Posterior cingulate gyrus (tissue), 11 donors: ENCODE measurements at regions not wholly inside any gene's neighbourhood (a gene's known extent, or its start where the extent isn't known, plus 50 kb on each side); places are given as distances from the start of the nearest gene placed in this dataset.

Experiments used
- DNase-seq, 10 donors: peaks; one replicate each; pipeline versions ENCODE4 v3.0.0 to v3.0.0-alpha.2; 2020 to 2021; ENCODE audit warnings: mixed read lengths in 3 of 10
- intact Hi-C: fragments of 100-400 bp; cut with DNase I; formaldehyde crosslinking; loops from one replicate; pipeline ENCODE4 v1.15.1; 2023

DNA sequence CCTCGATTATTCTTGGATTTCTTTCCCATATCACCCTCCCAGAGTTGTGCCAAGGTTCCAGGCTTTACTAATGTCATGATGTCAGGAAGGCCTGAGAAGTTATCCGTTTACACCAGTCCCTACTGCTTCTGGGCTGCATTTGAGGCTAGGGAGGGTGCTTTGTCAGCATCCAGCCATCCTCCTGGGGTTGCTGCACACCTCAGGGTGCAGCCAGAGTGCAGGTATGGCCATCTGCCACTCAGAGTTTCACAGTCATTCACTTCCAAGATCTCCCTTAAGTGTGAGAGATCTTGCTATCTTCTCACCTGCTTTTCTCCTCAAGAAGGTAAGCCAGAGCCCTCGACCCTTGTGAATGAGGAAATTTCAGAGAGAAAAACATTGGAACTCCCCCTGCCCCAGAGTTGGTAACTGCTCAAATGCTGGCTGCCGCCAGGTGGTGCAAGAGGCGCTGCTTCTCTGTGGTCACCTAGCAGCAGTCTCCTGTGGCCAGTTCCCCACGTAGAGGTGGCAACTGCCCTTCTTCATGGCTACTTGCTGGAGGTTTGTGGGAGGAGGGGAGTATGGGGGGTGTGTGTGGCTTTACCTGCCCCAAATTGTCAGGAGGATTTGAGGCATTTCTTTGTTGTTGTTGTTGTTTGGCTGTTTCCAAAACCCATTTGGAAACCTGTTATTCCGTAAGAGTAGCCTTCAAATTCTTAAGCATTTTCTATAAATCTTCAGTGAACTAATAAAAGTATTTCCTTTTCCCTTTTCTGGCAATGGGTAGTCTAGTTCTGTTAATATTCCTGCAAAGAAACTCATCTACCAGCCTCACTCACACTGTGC lies 259.6 kb upstream of the DMRT1 start:
- intact Hi-C loops: no loop called here
- DNase-seq: no peak

- no peak for DNase-seq
- intact Hi-C loops: no loop called here
Observed at GRCh38 chr9:582775-583174, 258.7 kb upstream of the DMRT1 start.

- DNase-seq: no peak
Observed at GRCh38 chr9:587527-587926, 254.0 kb upstream of the DMRT1 start.

DNA sequence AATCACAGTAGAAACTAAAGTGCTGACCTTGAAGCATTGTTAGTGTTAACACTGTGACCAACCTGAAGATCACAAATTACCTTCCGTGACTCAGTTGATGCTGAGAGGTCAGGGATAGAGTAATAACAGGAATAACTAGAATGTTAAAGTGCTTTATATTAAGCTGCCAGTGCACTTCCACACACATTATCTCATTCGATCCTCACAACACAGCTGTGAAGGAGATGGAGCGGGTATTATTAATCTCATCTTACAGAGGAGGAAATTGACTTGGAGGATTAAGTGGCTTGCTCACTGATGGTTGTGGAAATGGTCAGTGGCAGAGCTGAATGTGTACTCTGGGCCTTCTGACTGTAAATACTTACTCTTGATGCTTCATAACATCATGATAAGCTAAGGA lies 252.5 kb upstream of the DMRT1 start:
- intact Hi-C loops: no loop called here
- DNase-seq: no peak

More at GRCh38 chr9:587527-587926, 254.0 kb upstream of the DMRT1 start:
- intact Hi-C loops: no loop called here

DNA sequence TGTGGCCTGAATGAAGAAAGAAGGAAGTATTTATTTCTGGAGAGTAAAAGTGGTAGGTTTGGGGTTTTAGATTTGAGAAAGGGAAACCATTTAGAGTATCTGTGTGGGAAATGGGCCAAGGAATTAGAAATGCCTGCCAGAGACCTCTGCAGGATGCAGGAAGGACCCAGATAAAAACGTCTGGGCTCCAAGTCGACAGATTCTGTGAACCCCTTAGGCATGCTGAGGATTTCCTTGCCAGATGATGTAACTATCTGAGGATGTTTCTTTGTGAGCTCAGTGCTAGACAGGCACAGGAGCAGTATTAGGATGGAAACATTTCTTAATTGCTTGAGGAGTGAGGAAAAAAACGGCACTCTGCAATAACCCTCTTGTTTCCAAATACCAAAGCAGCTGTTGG lies 251.8 kb upstream of the DMRT1 start:
- DNase-seq: no peak
- intact Hi-C loops: no loop called here

GRCh38 chr9:591292-591691 lies 250.2 kb upstream of the DMRT1 start:
- no peak for DNase-seq
- intact Hi-C loops: no loop called here

- no peak for DNase-seq
- intact Hi-C loops: no loop called here
Observed at GRCh38 chr9:592225-592624, 249.3 kb upstream of the DMRT1 start.

DNA sequence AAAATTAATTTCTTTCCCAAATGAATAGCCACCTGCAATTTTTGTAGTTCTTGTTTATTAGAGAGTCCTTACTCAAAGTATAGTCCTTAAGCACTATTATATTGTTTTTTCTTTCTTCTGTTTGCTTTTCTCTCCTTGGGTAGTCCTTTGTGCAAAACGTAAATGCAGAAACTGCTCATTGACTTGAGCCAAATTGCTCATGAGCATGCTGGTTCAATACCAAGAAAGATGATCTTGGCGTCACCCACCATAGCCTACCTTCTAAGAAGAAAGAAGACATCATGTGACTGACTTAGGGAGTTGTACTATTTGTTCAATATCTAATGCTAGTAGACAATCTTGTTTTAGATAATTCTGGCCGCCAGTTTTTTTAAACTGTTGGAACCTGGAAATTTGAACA lies 248.8 kb upstream of the DMRT1 start:
- intact Hi-C loops: no loop called here

DNA sequence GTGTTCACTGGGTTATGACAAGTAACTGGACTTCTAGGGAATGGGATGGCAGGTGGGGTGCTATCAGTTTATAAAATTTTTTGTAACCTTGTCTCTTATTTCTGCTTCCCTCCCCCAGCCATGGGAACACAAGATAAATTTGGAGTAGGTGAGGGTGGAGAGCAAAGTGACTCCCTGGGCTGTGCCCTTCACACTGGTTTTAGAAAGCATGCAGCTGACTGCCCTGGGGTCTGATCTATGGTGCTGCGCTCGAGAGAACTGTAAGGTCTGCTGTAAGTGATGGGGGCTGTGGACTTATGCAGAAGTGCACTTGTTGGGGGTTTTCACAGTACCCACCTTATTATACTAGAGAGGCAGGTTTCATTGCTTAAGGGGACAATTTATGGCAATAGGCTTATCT lies 247.7 kb upstream of the DMRT1 start:
- no peak for DNase-seq
- intact Hi-C loops: no loop called here

More for the DNA sequence above, 248.8 kb upstream of the DMRT1 start:
- no peak for DNase-seq

GRCh38 chr9:596703-597102 lies 244.8 kb upstream of the DMRT1 start:
- no peak for DNase-seq
- intact Hi-C loops: no loop called here

GRCh38 chr9:600006-600405 lies 241.5 kb upstream of the DMRT1 start:
- intact Hi-C loops: no loop called here
- no peak for DNase-seq

- intact Hi-C loops: no loop called here
- no peak for DNase-seq
Observed at GRCh38 chr9:602716-603115, 238.8 kb upstream of the DMRT1 start.

DNA sequence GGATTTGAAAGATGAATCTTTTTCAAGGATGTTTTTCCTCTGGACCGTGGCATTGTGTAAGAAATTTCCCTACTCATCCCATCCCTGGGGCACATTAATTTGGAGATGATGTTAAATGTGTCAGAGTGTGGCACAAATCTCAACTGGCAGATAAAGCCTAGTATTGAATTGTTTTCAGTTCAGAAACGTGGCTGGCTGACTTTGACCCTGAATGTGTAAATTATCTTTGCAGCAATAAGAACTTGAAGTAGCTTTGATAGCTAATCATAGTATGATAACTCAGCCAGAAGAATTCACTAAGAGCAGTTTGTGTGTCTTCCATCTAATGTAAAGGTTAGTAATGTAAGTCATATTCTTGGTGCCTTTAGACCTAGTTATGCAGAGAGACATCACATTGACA lies 238.4 kb upstream of the DMRT1 start:
- no peak for DNase-seq
- intact Hi-C loops: no loop called here

GRCh38 chr9:607417-607816 lies 234.1 kb upstream of the DMRT1 start:
- intact Hi-C loops: loop anchor here (5.0 kb wide), 1 partner anchor 400 kb away; no protein-coding TSS in a partner anchor
- DNase-seq: no peak

DNA sequence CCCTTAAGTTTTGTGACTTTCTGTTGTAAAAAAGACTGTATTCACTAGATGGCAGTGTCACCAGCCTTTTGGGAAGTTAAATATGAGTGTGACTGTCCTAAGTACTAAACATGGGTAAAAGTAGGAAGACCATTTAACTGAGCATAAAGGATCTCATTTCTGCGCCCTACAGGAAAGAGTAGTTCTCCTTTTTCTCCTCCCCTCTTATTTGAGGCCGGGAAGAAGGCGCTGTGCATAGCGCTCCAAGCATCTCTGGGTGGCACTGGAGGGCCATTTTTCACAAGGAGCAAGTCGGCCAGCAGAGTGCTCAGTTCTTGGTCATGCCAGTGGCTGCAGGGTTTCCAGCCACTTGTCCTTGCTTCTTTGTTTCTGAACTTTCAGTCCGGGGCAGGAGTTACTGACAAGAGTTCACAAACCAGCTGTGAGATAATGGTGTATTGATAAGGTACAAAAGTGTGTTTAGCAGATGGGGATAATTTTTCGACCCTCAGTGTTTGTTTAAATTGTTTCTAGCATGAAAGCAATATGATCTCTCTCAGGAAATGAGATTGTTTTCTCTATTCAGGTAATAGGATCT lies 227.6 kb upstream of the DMRT1 start:
- DNase-seq: peak; percentile 54 to 96 (median 78)
- intact Hi-C loops: loop anchor here (1.0 to 10.0 kb wide), 5 partner anchors 71 to 229 kb away; no protein-coding TSS in a partner anchor

DNA sequence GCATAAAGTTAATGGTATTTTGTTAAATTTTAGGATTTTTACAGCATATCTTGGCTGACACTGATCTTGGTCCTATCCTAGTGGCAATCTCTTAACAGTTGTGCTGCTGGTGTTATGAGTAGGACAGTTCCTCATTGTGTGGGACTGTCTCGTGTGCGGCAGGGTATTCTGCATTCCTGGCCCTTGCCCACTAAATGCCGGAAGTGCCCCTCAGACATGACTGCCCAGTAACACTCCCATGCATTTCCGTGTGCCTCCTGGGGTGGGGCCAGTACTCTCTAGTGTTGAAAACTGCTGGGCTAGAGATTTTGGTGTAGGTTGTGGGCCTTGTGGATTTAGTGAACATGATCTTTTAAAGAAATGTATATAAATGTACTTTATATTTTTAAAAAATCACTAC lies 227.1 kb upstream of the DMRT1 start:
- intact Hi-C loops: loop anchor here (1.0 to 10.0 kb wide), 4 partner anchors 70 to 230 kb away; no protein-coding TSS in a partner anchor
- DNase-seq: no peak

- intact Hi-C loops: loop anchor here (10.0 kb wide), 2 partner anchors 69 to 231 kb away; no protein-coding TSS in a partner anchor
- DNase-seq: no peak
Observed at GRCh38 chr9:615756-616155, 225.7 kb upstream of the DMRT1 start.

GRCh38 chr9:616694-617093 lies 224.8 kb upstream of the DMRT1 start:
- intact Hi-C loops: loop anchor here (10.0 kb wide), 2 partner anchors 68 to 232 kb away; no protein-coding TSS in a partner anchor
- no peak for DNase-seq

DNA sequence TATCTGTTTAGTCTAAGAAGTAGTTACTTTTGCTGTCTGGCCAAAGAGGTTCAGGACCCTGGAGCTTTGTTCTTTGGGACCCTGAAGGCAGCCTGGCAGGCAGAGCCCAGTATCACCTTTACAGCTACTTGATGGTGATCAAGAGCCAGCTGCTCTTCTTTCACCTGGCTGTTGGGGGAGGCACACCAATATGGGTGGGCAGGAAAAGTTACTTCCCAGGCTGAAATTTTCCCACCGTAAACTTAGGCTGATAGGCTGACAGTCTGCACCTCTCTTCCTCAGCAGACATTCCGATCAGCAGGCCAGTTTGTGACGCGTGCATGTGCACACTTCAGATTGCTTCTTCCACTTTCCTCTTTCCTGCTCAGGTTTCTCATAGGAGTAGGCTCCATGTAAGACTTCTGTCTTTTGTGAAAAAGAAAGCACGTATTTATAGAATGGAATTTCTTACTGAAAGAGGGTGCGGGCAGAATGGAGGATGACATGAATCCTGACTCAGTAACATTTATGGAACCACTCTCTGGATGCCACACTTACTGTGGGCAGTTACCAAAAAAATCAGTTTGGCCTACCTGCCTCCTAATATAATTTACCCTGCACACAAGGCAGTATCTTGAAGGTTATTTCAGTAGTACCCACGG lies 223.9 kb upstream of the DMRT1 start:
- no peak for DNase-seq
- intact Hi-C loops: loop anchor here (10.0 kb wide), 2 partner anchors 67 to 233 kb away; no protein-coding TSS in a partner anchor

GRCh38 chr9:618478-618877 lies 223.0 kb upstream of the DMRT1 start:
- no peak for DNase-seq
- intact Hi-C loops: loop anchor here (10.0 kb wide), 2 partner anchors 66 to 234 kb away; no protein-coding TSS in a partner anchor

- intact Hi-C loops: no loop called here
Observed at GRCh38 chr9:621201-621855, 220.2 kb upstream of the DMRT1 start.

More at GRCh38 chr9:621201-621855, 220.2 kb upstream of the DMRT1 start:
- no peak for DNase-seq
